ENCODE measurements at regions not wholly inside any gene's neighbourhood (a gene's known extent, or its start where the extent isn't known, plus 50 kb on each side); places are given as distances from the start of the nearest gene placed in this dataset.
A peak's percentile ranks its signal among the peaks of the same experiment; 100 is the strongest.

- peak; percentile 1 to 16 for DNase-seq (ENCODE audit: low read depth in 2 of 2)
Measured at GRCh38 chr18:34977838-34978532, 63.2 kb upstream of the MAPRE2 start.

GRCh38 chr18:34978533-34978893 is 62.7 kb upstream of the MAPRE2 start:
- DNase-seq (ENCODE audit: low read depth in 2 of 2) = no peak

- DNase-seq (ENCODE audit: low read depth in 2 of 2) = peak; percentile 97 to 99
Measured at GRCh38 chr18:34978953-34979608, 62.1 kb upstream of the MAPRE2 start.

GRCh38 chr18:34981487-34981886 is 59.7 kb upstream of the MAPRE2 start:
- DNase-seq (ENCODE audit: low read depth in 2 of 2) = no peak

- no peak for DNase-seq (ENCODE audit: low read depth in 2 of 2)
Measured at GRCh38 chr18:34985963-34986362, 55.2 kb upstream of the MAPRE2 start.

- DNase-seq (ENCODE audit: low read depth in 2 of 2) = no peak
Measured at GRCh38 chr18:34990597-34990996, 50.6 kb upstream of the MAPRE2 start.

GRCh38 chr18:34991152-34991551 is 50.1 kb upstream of the MAPRE2 start:
- no peak for DNase-seq (ENCODE audit: low read depth in 2 of 2)
